ENCODE measurements at regions not wholly inside any gene's neighbourhood (a gene's known extent, or its start where the extent isn't known, plus 50 kb on each side); places are given as distances from the start of the nearest gene placed in this dataset.

GRCh38 chr11:44361813-44362212, 51.9 kb upstream of the ALX4 start:
- Mint-ChIP-seq H3K4me1 (no peaks in the 10 kb centered on the region), H3K27ac (no peak overlapping the region), H3K36me3 (no peaks in the 10 kb centered on the region), H3K9me3 (peaks cover 0 to 8% (median 3%) of the 10 kb centered on the region in 3 donors), H3K4me3 (no peak overlapping the region), H3K27me3 (peaks cover 22 to 31% of the 10 kb centered on the region in 2 donors)
- Histone ChIP-seq H3K9me3 (no peaks in the 10 kb centered on the region), H3K27ac (ENCODE audit: low read length) (no peak overlapping the region), H3K4me1 (ENCODE audit: control insufficient read depth in 1 of 2, extremely low read depth in 1 of 2, insufficient read depth in 2 of 2, low read length in 2 of 2) (no peaks in the 10 kb centered on the region), H3K4me3 (ENCODE audit: control insufficient read depth in 1 of 2, extremely low read depth in 1 of 2, low read length in 1 of 2) (no peak overlapping the region), H3K36me3 (ENCODE audit: control insufficient read depth in 2 of 2, extremely low read depth in 1 of 2, insufficient read depth in 1 of 2, low read length in 1 of 2) (no peaks in the 10 kb centered on the region), H3K27me3 (replicated peaks in 1 of 2; ENCODE audit: control insufficient read depth in 2 of 2, extremely low read depth in 1 of 2, insufficient read depth in 2 of 2, low read length in 1 of 2) (peaks cover 2 to 51% of the 10 kb centered on the region in 2 experiments)
- WGBS (ENCODE audit: insufficient coverage), result 73% methylated on average over 12 of the region's 15 CpGs
- no peak for ATAC-seq (replicated peaks in 1 of 4)
- ChIA-PET CTCF (no interaction called here), POLR2A (no interaction called here)
- DNase-seq, result no peak

GRCh38 chr11:44363116-44363515, 53.2 kb upstream of the ALX4 start:
- POLR2A ChIA-PET, result no interaction called here
- no CpG with 5 or more reads among the region's 3 CpGs for WGBS (ENCODE audit: insufficient coverage)
- H3K27ac Mint-ChIP-seq, result no peak overlapping the region

GRCh38 chr11:44364596-44364995, 54.7 kb upstream of the ALX4 start:
- Histone ChIP-seq H3K9me3 (no peaks in the 10 kb centered on the region), H3K27ac (ENCODE audit: low read length) (no peak overlapping the region), H3K36me3 (ENCODE audit: control insufficient read depth in 2 of 2, extremely low read depth in 1 of 2, insufficient read depth in 1 of 2, low read length in 1 of 2) (no peaks in the 10 kb centered on the region), H3K4me3 (ENCODE audit: control insufficient read depth in 1 of 2, extremely low read depth in 1 of 2, low read length in 1 of 2) (no peak overlapping the region), H3K4me1 (ENCODE audit: control insufficient read depth in 1 of 2, extremely low read depth in 1 of 2, insufficient read depth in 2 of 2, low read length in 2 of 2) (no peaks in the 10 kb centered on the region), H3K27me3 (replicated peaks in 1 of 2; ENCODE audit: control insufficient read depth in 2 of 2, extremely low read depth in 1 of 2, insufficient read depth in 2 of 2, low read length in 1 of 2) (peaks cover 2 to 52% of the 10 kb centered on the region in 2 experiments)
- Mint-ChIP-seq H3K27ac (no peak overlapping the region), H3K36me3 (no peaks in the 10 kb centered on the region), H3K9me3 (peaks cover 0 to 8% (median 3%) of the 10 kb centered on the region in 3 donors), H3K4me3 (no peak overlapping the region), H3K4me1 (no peaks in the 10 kb centered on the region), H3K27me3 (peaks cover 20 to 30% of the 10 kb centered on the region in 2 donors)
- no peak for ATAC-seq (replicated peaks in 1 of 4)
- POLR2A ChIA-PET, result interaction anchor here in 1 of 2 donors (0.7 kb wide), 1 partner anchor 77 kb away, joined by 4 read pairs; no protein-coding TSS in a partner anchor
- 97% methylated on average over 3 of the region's 3 CpGs for WGBS (ENCODE audit: insufficient coverage)
- CTCF ChIA-PET, result no interaction called here
- no peak for DNase-seq

More at GRCh38 chr11:44363116-44363515, 53.2 kb upstream of the ALX4 start:
- ATAC-seq (replicated peaks in 1 of 4), result no peak
- CTCF ChIA-PET, result no interaction called here
- no peak overlapping the region for H3K4me3 Mint-ChIP-seq
- Histone ChIP-seq H3K27me3 (replicated peaks in 1 of 2; ENCODE audit: control insufficient read depth in 2 of 2, extremely low read depth in 1 of 2, insufficient read depth in 2 of 2, low read length in 1 of 2) (peaks cover 2 to 58% of the 10 kb centered on the region in 2 experiments), H3K27ac (ENCODE audit: low read length) (no peak overlapping the region), H3K9me3 (no peaks in the 10 kb centered on the region), H3K36me3 (ENCODE audit: control insufficient read depth in 2 of 2, extremely low read depth in 1 of 2, insufficient read depth in 1 of 2, low read length in 1 of 2) (no peaks in the 10 kb centered on the region), H3K4me1 (ENCODE audit: control insufficient read depth in 1 of 2, extremely low read depth in 1 of 2, insufficient read depth in 2 of 2, low read length in 2 of 2) (no peaks in the 10 kb centered on the region), H3K4me3 (ENCODE audit: control insufficient read depth in 1 of 2, extremely low read depth in 1 of 2, low read length in 1 of 2) (no peak overlapping the region)
- H3K36me3 Mint-ChIP-seq, result no peaks in the 10 kb centered on the region
- no peaks in the 10 kb centered on the region for H3K4me1 Mint-ChIP-seq
- no peak for DNase-seq
- H3K27me3 Mint-ChIP-seq, result peaks cover 27 to 34% of the 10 kb centered on the region in 2 donors
- H3K9me3 Mint-ChIP-seq, result peaks cover 0 to 8% (median 3%) of the 10 kb centered on the region in 3 donors

- CTCF ChIA-PET, result no interaction called here
- POLR2A ChIA-PET, result no interaction called here
- ATAC-seq (replicated peaks in 1 of 4) (no peak), DNase-seq (no peak)
- no peaks in the 10 kb centered on the region for H3K36me3 Mint-ChIP-seq
- H3K27ac ChIP-seq (ENCODE audit: low read length), result no peak overlapping the region
- peaks cover 2 to 43% of the 10 kb centered on the region in 2 experiments for H3K27me3 ChIP-seq (replicated peaks in 1 of 2; ENCODE audit: control insufficient read depth in 2 of 2, extremely low read depth in 1 of 2, insufficient read depth in 2 of 2, low read length in 1 of 2)
- H3K4me3 Mint-ChIP-seq, result no peak overlapping the region
- no peaks in the 10 kb centered on the region for H3K4me1 Mint-ChIP-seq
- no peaks in the 10 kb centered on the region for H3K4me1 ChIP-seq (ENCODE audit: control insufficient read depth in 1 of 2, extremely low read depth in 1 of 2, insufficient read depth in 2 of 2, low read length in 2 of 2)
- no peak overlapping the region for H3K4me3 ChIP-seq (ENCODE audit: control insufficient read depth in 1 of 2, extremely low read depth in 1 of 2, low read length in 1 of 2)
- no peaks in the 10 kb centered on the region for H3K36me3 ChIP-seq (ENCODE audit: control insufficient read depth in 2 of 2, extremely low read depth in 1 of 2, insufficient read depth in 1 of 2, low read length in 1 of 2)
- H3K9me3 Mint-ChIP-seq, result peaks cover 0 to 8% (median 3%) of the 10 kb centered on the region in 3 donors
- H3K27ac Mint-ChIP-seq, result no peak overlapping the region
- 100% methylated on average over 1 of the region's 9 CpGs for WGBS (ENCODE audit: insufficient coverage)
- H3K27me3 Mint-ChIP-seq, result peaks cover 20 to 30% of the 10 kb centered on the region in 2 donors
- H3K9me3 ChIP-seq, result no peaks in the 10 kb centered on the region
Measured at GRCh38 chr11:44365616-44366015, 55.7 kb upstream of the ALX4 start.

GRCh38 chr11:44366026-44366425, 56.1 kb upstream of the ALX4 start:
- no peak overlapping the region for H3K27ac Mint-ChIP-seq
- H3K4me3 Mint-ChIP-seq, result no peak overlapping the region
- POLR2A ChIA-PET, result no interaction called here
- no peak for ATAC-seq (replicated peaks in 1 of 4)
- peaks cover 20 to 30% of the 10 kb centered on the region in 2 donors for H3K27me3 Mint-ChIP-seq
- Histone ChIP-seq H3K4me3 (ENCODE audit: control insufficient read depth in 1 of 2, extremely low read depth in 1 of 2, low read length in 1 of 2) (no peak overlapping the region), H3K27me3 (replicated peaks in 1 of 2; ENCODE audit: control insufficient read depth in 2 of 2, extremely low read depth in 1 of 2, insufficient read depth in 2 of 2, low read length in 1 of 2) (peaks cover 2 to 39% of the 10 kb centered on the region in 2 experiments), H3K36me3 (ENCODE audit: control insufficient read depth in 2 of 2, extremely low read depth in 1 of 2, insufficient read depth in 1 of 2, low read length in 1 of 2) (no peaks in the 10 kb centered on the region), H3K27ac (ENCODE audit: low read length) (no peak overlapping the region), H3K9me3 (no peaks in the 10 kb centered on the region), H3K4me1 (ENCODE audit: control insufficient read depth in 1 of 2, extremely low read depth in 1 of 2, insufficient read depth in 2 of 2, low read length in 2 of 2) (no peaks in the 10 kb centered on the region)
- 67% methylated on average over 1 of the region's 6 CpGs for WGBS (ENCODE audit: insufficient coverage)
- DNase-seq, result no peak
- CTCF ChIA-PET, result no interaction called here
- no peaks in the 10 kb centered on the region for H3K4me1 Mint-ChIP-seq
- peaks cover 0 to 8% (median 3%) of the 10 kb centered on the region in 3 donors for H3K9me3 Mint-ChIP-seq
- no peaks in the 10 kb centered on the region for H3K36me3 Mint-ChIP-seq

- Histone ChIP-seq H3K27me3 (replicated peaks in 1 of 2; ENCODE audit: control insufficient read depth in 2 of 2, extremely low read depth in 1 of 2, insufficient read depth in 2 of 2, low read length in 1 of 2) (peaks cover 2 to 39% of the 10 kb centered on the region in 2 experiments), H3K4me3 (ENCODE audit: control insufficient read depth in 1 of 2, extremely low read depth in 1 of 2, low read length in 1 of 2) (no peak overlapping the region), H3K36me3 (ENCODE audit: control insufficient read depth in 2 of 2, extremely low read depth in 1 of 2, insufficient read depth in 1 of 2, low read length in 1 of 2) (no peaks in the 10 kb centered on the region), H3K9me3 (no peaks in the 10 kb centered on the region), H3K27ac (ENCODE audit: low read length) (no peak overlapping the region), H3K4me1 (ENCODE audit: control insufficient read depth in 1 of 2, extremely low read depth in 1 of 2, insufficient read depth in 2 of 2, low read length in 2 of 2) (no peaks in the 10 kb centered on the region)
- no peak for ATAC-seq (replicated peaks in 1 of 4)
- peaks cover 0 to 8% (median 3%) of the 10 kb centered on the region in 3 donors for H3K9me3 Mint-ChIP-seq
- ChIA-PET CTCF (no interaction called here), POLR2A (no interaction called here)
- no peak overlapping the region for H3K4me3 Mint-ChIP-seq
- DNase-seq, result no peak
- no peaks in the 10 kb centered on the region for H3K36me3 Mint-ChIP-seq
- no peak overlapping the region for H3K27ac Mint-ChIP-seq
- 81% methylated on average over 7 of the region's 8 CpGs for WGBS (ENCODE audit: insufficient coverage)
- H3K27me3 Mint-ChIP-seq, result peaks cover 20 to 28% of the 10 kb centered on the region in 2 donors
- H3K4me1 Mint-ChIP-seq, result no peaks in the 10 kb centered on the region
Measured at GRCh38 chr11:44366741-44367140, 56.8 kb upstream of the ALX4 start.

- CTCF ChIA-PET, result no interaction called here
- H3K9me3 Mint-ChIP-seq, result peaks cover 0 to 8% (median 3%) of the 10 kb centered on the region in 3 donors
- 100% methylated on average over 1 of the region's 1 CpG for WGBS (ENCODE audit: insufficient coverage)
Measured at GRCh38 chr11:44367452-44367851, 57.5 kb upstream of the ALX4 start.

More at GRCh38 chr11:44367452-44367851, 57.5 kb upstream of the ALX4 start:
- Histone ChIP-seq H3K27ac (ENCODE audit: low read length) (no peak overlapping the region), H3K27me3 (replicated peaks in 1 of 2; ENCODE audit: control insufficient read depth in 2 of 2, extremely low read depth in 1 of 2, insufficient read depth in 2 of 2, low read length in 1 of 2) (peaks cover 2 to 37% of the 10 kb centered on the region in 2 experiments), H3K9me3 (no peaks in the 10 kb centered on the region), H3K4me3 (ENCODE audit: control insufficient read depth in 1 of 2, extremely low read depth in 1 of 2, low read length in 1 of 2) (no peak overlapping the region), H3K4me1 (ENCODE audit: control insufficient read depth in 1 of 2, extremely low read depth in 1 of 2, insufficient read depth in 2 of 2, low read length in 2 of 2) (no peaks in the 10 kb centered on the region), H3K36me3 (ENCODE audit: control insufficient read depth in 2 of 2, extremely low read depth in 1 of 2, insufficient read depth in 1 of 2, low read length in 1 of 2) (no peaks in the 10 kb centered on the region)
- Mint-ChIP-seq H3K27ac (no peak overlapping the region), H3K36me3 (no peaks in the 10 kb centered on the region), H3K27me3 (peaks cover 20 to 26% of the 10 kb centered on the region in 2 donors), H3K4me1 (no peaks in the 10 kb centered on the region), H3K4me3 (no peak overlapping the region)
- POLR2A ChIA-PET, result no interaction called here
- no peak for ATAC-seq (replicated peaks in 1 of 4)
- DNase-seq, result no peak
